Osteoblast (primary cell): ENCODE measurements at regions not wholly inside any gene's neighbourhood (a gene's known extent, or its start where the extent isn't known, plus 50 kb on each side); places are given as distances from the start of the nearest gene placed in this dataset.

Source experiments
- DNase-seq: peaks from one replicate; pipeline ENCODE4 v3.0.0; 2011; ENCODE audit warnings: low spot score, mixed read lengths; ENCODE audit not compliant: insufficient read length; ENCODE audit errors: missing footprints
- H2AFZ ChIP-seq: 2 replicates; pipeline ENCODE4 v1.6.0; 2011; ENCODE audit warnings: mild to moderate bottlenecking, low read length
- H3K27ac ChIP-seq: 2 replicates; pipeline ENCODE4 v1.5.1; 2011; ENCODE audit warnings: mild to moderate bottlenecking, low read depth, low read length, moderate library complexity
- H3K27me3 ChIP-seq: 2 replicates; pipeline ENCODE4 v1.6.0; 2012; ENCODE audit warnings: mild to moderate bottlenecking, control low read depth, inconsistent platforms, low read length, moderate library complexity; ENCODE audit not compliant: insufficient read depth
- H3K36me3 ChIP-seq: 2 replicates; pipeline ENCODE4 v1.5.1; 2011; ENCODE audit warnings: mild to moderate bottlenecking, low read length, control low read depth, moderate library complexity; ENCODE audit not compliant: insufficient read depth
- H3K4me1 ChIP-seq: 2 replicates; pipeline ENCODE4 v1.5.1; 2011; ENCODE audit warnings: mild to moderate bottlenecking, low read length, control low read depth, moderate library complexity; ENCODE audit not compliant: insufficient read depth
- H3K4me2 ChIP-seq: 2 replicates; pipeline ENCODE4 v1.6.0; 2011; ENCODE audit warnings: mild to moderate bottlenecking, low read length; ENCODE audit not compliant: insufficient read depth
- H3K4me3 ChIP-seq: fragments of 200-600 bp; sonication (generic); 3 replicates; pipeline ENCODE4 v1.5.1; 2012; ENCODE audit warnings: mild to moderate bottlenecking, low read length, inconsistent platforms; ENCODE audit not compliant: insufficient read depth
- H3K79me2 ChIP-seq: 2 replicates; pipeline ENCODE4 v1.6.0; 2012; ENCODE audit warnings: mild to moderate bottlenecking, low read length, control low read depth, inconsistent platforms; ENCODE audit not compliant: insufficient read depth
- H3K9me3 ChIP-seq: 2 replicates; pipeline ENCODE4 v1.5.1; 2011; ENCODE audit warnings: low read depth, low read length, control low read depth
- H4K20me1 ChIP-seq: 2 replicates; pipeline ENCODE4 v1.6.0; 2012; ENCODE audit warnings: mild to moderate bottlenecking, low read length, control low read depth; ENCODE audit not compliant: insufficient read depth
- CTCF ChIP-seq: IDR thresholded peaks from 2 replicates; pipeline ENCODE4 v1.5.1; 2011; ENCODE audit warnings: mild to moderate bottlenecking, low read depth, low read length, moderate library complexity; ENCODE audit errors: extremely low read depth

- Histone ChIP-seq H3K79me2 (no peaks in the 10 kb centered on the region), H3K9me3 (no peaks in the 10 kb centered on the region), H3K4me3 (no peak overlapping the region), H3K27me3 (no peaks in the 10 kb centered on the region), H3K4me1 (peaks cover 20% of the 10 kb centered on the region), H2AFZ (no peak overlapping the region), H4K20me1 (no peaks in the 10 kb centered on the region), H3K4me2 (no peak overlapping the region), H3K27ac (no peak overlapping the region), H3K36me3 (no peaks in the 10 kb centered on the region)
- TF ChIP-seq CTCF, result no peak
- no peak for DNase-seq
Measured at GRCh38 chr16:65779201-65779600, 587.3 kb upstream of the CDH5 start.

GRCh38 chr16:65776639-65777183 lies 589.8 kb upstream of the CDH5 start:
- no peak overlapping the region for H2AFZ ChIP-seq
- H3K4me3 ChIP-seq, result no peak overlapping the region
- DNase-seq, result no peak
- no peaks in the 10 kb centered on the region for H3K36me3 ChIP-seq
- H3K79me2 ChIP-seq, result no peaks in the 10 kb centered on the region
- H3K4me2 ChIP-seq, result no peak overlapping the region
- H3K4me1 ChIP-seq, result peaks cover 8% of the 10 kb centered on the region
- no peak overlapping the region for H3K27ac ChIP-seq
- H4K20me1 ChIP-seq, result no peaks in the 10 kb centered on the region
- H3K9me3 ChIP-seq, result no peaks in the 10 kb centered on the region
- TF ChIP-seq CTCF, result no peak
- no peaks in the 10 kb centered on the region for H3K27me3 ChIP-seq

GRCh38 chr16:65775829-65776228 lies 590.7 kb upstream of the CDH5 start:
- Histone ChIP-seq H3K36me3 (no peaks in the 10 kb centered on the region), H3K27ac (no peak overlapping the region), H3K4me2 (no peak overlapping the region), H2AFZ (no peak overlapping the region), H4K20me1 (no peaks in the 10 kb centered on the region), H3K4me3 (no peak overlapping the region), H3K27me3 (no peaks in the 10 kb centered on the region), H3K4me1 (no peaks in the 10 kb centered on the region), H3K9me3 (no peaks in the 10 kb centered on the region), H3K79me2 (no peaks in the 10 kb centered on the region)
- no peak for TF ChIP-seq CTCF
- no peak for DNase-seq

- H3K4me1 ChIP-seq, result no peaks in the 10 kb centered on the region
- no peak for DNase-seq
- H3K4me2 ChIP-seq, result no peak overlapping the region
- H3K4me3 ChIP-seq, result no peak overlapping the region
- H4K20me1 ChIP-seq, result no peaks in the 10 kb centered on the region
- H3K27ac ChIP-seq, result no peak overlapping the region
- no peaks in the 10 kb centered on the region for H3K79me2 ChIP-seq
- no peaks in the 10 kb centered on the region for H3K27me3 ChIP-seq
- H3K36me3 ChIP-seq, result no peaks in the 10 kb centered on the region
- TF ChIP-seq CTCF, result no peak
- peaks cover 2% of the 10 kb centered on the region for H3K9me3 ChIP-seq
- H2AFZ ChIP-seq, result no peak overlapping the region
Measured at GRCh38 chr16:65774350-65774749, 592.1 kb upstream of the CDH5 start.
